NB4 (cell line): ENCODE measurements at regions not wholly inside any gene's neighbourhood (a gene's known extent, or its start where the extent isn't known, plus 50 kb on each side); places are given as distances from the start of the nearest gene placed in this dataset.
A peak's percentile ranks its signal among the peaks of the same experiment; 100 is the strongest.
"Not testable (repeated sequence)": the region's sequence is repeated elsewhere in the genome, so short reads cannot be mapped to it uniquely, and the experiment has no call there.

Experiments
- DNase-seq: peaks from one replicate; pipeline ENCODE4 v3.0.0; 2010; ENCODE audit warnings: low read depth
- H3K4me3 ChIP-seq: one replicate; pipeline ENCODE4 v1.5.1; 2011; ENCODE audit warnings: mild to moderate bottlenecking, low read depth, low read length, moderate library complexity
- MYC ChIP-seq: IDR thresholded peaks from 2 replicates; pipeline ENCODE4 v1.6.1; 2011; ENCODE audit warnings: low read depth, low read length
- POLR2A ChIP-seq: IDR thresholded peaks from 2 replicates; pipeline ENCODE4 v1.6.1; 2011; ENCODE audit warnings: mild to moderate bottlenecking; ENCODE audit not compliant: insufficient read length; ENCODE audit errors: extremely low read depth
- TF ChIP-seq, protein P1 (sequence below): IDR thresholded peaks from 2 replicates; pipeline ENCODE4 v1.6.1; 2011; ENCODE audit warnings: low read depth, low read length
- TF ChIP-seq, protein P2 (sequence below): IDR thresholded peaks from one replicate; pipeline ENCODE4 v1.5.1; 2012; ENCODE audit warnings: low read depth, low read length

DNA sequence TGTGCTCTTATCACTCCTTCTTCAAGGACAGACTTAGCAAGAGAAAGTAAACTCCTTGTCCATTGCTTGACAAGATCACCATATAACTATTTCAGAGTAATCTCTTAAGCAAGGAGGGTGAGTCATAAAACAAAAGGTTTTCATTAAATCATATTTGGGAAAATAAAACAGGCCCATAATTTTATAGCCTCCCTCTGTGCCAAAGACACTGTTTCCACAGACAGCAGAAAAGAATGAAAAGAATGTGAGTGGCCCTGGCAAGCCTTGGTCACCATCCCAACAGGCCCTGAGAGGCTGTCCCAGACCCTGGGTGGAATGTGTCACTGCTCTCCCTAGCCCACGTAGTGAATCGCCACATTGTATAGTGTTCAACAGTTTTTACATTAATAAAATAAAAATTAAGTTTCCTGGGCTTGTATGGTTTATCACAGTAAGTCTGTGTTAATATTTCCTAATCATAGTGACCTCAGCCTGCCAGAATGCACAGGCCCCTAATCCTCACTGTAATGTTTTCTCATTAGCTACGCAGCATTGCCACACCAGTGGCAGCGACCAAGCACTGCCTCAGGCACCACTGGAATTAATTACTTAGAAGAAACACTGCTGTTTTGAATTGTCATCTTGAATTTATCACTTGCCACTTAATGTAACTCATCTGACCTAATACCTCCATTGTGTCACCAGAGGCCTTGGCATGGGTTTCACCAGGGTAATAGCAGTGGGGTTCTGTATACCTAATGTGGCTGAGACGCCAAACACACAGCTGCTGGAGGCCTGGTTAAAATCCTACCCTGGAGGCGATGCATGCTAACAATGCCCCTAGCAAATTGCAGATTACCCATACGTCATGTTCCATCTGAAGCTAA is 401.9 kb downstream of the LNPK start:
- TF ChIP-seq MYC, result no peak
- no peak for TF ChIP-seq POLR2A
- TF ChIP-seq, protein P1, sequence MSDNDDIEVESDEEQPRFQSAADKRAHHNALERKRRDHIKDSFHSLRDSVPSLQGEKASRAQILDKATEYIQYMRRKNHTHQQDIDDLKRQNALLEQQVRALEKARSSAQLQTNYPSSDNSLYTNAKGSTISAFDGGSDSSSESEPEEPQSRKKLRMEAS, result no peak
- TF ChIP-seq, protein P2, sequence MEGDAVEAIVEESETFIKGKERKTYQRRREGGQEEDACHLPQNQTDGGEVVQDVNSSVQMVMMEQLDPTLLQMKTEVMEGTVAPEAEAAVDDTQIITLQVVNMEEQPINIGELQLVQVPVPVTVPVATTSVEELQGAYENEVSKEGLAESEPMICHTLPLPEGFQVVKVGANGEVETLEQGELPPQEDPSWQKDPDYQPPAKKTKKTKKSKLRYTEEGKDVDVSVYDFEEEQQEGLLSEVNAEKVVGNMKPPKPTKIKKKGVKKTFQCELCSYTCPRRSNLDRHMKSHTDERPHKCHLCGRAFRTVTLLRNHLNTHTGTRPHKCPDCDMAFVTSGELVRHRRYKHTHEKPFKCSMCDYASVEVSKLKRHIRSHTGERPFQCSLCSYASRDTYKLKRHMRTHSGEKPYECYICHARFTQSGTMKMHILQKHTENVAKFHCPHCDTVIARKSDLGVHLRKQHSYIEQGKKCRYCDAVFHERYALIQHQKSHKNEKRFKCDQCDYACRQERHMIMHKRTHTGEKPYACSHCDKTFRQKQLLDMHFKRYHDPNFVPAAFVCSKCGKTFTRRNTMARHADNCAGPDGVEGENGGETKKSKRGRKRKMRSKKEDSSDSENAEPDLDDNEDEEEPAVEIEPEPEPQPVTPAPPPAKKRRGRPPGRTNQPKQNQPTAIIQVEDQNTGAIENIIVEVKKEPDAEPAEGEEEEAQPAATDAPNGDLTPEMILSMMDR, result no peak
- no peak overlapping the region for H3K4me3 ChIP-seq
- DNase-seq, result no peak

DNA sequence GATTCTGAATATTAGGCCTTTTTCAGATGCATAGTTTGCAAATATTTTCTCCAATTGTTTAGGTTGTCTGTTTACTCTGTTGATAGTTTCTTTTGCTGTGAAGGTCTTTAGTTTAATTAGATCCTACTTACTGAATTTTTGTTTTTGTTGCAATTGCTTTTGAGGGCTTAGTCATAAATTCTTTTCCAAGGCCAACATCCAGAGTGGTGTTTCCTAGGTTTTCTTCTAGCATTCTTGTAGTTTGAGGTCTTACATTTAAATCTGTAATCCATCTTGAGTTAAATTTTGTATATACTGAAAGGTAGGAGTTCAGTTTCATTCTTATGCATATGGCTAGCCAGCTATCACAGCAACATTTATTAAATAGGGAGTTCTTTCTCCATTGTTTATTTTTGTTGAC is 404.8 kb downstream of the LNPK start:
- no peak overlapping the region for H3K4me3 ChIP-seq
- DNase-seq, result no peak
- TF ChIP-seq POLR2A, result no peak
- TF ChIP-seq, protein P2, result no peak
- no peak for TF ChIP-seq MYC
- TF ChIP-seq, protein P1, result no peak

DNA sequence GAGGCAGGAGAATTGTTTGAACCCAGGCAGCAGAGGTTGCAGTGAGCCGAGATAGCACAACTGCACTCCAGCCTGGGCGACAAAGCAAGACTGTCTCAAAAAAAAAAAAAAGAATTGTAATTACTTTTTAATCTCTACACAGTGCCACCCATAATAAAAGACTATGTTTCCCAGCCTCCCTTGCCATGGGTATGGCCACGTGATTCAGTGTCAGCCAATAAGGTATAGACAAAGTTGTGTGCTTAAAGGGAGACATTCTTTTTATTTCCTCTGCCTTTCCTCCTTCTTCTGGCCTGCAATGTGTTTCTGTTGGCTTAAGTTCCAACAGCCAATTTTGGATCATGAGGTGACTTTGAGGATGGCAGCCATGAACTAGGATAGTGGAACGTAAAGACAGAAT is 406.9 kb downstream of the LNPK start:
- DNase-seq, result no peak
- TF ChIP-seq POLR2A (no peak), MYC (no peak)
- TF ChIP-seq, protein P2, result no peak
- TF ChIP-seq, protein P1, result no peak
- H3K4me3 ChIP-seq, result no peak overlapping the region

DNA sequence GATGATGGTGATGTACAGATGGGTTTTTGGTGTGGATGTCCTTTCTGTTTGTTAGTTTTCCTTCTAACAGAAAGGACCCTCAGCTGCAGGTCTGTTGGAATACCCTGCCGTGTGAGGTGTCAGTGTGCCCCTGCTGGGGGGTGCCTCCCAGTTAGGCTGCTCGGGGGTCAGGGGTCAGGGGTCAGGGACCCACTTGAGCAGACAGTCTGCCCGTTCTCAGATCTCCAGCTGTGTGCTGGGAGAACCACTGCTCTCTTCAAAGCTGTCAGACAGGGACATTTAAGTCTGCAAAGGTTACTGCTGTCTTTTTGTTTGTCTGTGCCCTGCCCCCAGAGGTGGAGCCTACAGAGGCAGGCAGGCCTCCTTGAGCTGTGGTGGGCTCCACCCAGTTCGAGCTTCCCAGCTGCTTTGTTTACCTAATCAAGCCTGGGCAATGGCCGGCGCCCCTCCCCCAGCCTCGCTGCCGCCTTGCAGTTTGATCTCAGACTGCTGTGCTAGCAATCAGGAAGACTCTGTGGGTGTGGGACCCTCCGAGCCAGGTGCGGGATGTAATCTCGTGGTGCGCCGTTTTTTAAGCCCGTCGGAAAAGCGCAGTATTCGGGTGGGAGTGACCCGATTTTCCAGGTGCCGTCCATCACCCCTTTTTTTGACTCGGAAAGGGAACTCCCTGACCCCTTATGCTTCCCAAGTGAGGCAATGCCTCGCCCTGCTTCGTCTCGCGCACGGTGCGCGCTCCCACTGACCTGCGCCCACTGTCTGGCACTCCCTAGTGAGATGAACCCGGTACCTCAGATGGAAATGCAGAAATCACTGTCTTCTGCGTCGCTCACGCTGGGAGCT is 408.2 kb downstream of the LNPK start:
- H3K4me3 ChIP-seq, DNase-seq: not testable (repeated sequence)

DNA sequence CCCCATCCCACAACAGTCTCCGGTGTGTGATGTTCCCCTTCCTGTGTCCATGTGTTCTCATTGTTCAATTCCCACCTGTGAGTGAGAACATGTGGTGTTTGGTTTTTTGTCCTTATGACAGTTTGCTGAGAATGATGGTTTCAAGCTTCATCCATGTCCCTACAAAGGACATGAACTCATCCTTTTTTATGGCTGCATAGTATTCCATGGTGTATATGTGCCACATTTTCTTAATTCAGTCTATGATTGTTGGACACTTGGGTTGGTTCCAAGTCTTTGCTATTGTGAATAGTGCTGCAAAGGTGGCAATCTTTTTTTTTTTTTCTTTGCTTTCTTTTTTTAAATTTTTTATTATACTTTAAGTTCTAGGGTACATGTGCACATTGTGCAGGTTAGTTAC is 406.7 kb upstream of the ATP5MC3 start:
- DNase-seq, result not testable (repeated sequence)

DNA sequence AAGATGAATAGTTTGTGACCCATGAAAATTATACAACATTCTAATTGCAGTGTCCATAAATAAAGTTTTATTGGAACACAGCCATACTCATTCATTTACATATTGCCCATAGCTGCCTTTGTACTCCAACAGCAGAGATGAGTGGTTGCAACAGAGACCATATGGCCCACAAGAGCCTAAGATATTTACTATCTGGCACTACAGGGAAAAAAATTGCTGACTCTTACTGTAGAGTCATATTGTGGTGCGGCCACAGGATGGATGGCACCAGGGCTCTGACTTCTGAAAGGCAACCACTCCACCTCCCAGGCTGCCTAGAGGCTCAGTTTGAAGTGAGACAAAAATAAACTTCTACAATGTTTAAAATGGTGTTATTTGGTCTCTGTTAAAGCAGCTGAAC is 404.0 kb upstream of the ATP5MC3 start:
- TF ChIP-seq, protein P2, result no peak
- TF ChIP-seq POLR2A (no peak), MYC (no peak)
- TF ChIP-seq, protein P1, result no peak
- H3K4me3 ChIP-seq, result no peak overlapping the region
- peak; percentile 27 for DNase-seq

More for the DNA sequence above, 406.7 kb upstream of the ATP5MC3 start:
- H3K4me3 ChIP-seq, result not testable (repeated sequence)

DNA sequence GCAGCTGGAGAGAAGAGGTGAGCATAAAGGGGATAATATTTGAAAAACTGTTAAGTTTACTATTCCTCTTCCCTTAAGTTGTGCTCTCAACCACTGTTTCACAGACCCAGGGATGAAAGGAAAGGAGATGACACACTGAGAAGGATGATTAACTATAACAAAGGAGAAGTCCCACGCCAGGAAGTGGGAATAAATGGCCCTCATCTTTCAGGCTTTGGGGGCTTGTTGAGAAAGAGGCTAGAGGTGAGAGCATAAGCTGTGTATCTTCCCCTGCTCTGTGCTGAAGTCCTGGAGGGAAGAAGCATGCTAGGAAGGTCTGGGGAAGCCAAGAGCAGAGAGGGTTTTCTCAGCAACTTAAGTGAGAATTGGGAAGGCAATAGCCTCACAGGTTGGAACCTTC is 399.1 kb upstream of the ATP5MC3 start:
- DNase-seq, result no peak
- TF ChIP-seq, protein P1, result no peak
- TF ChIP-seq MYC, result no peak
- TF ChIP-seq, protein P2, result no peak
- no peak for TF ChIP-seq POLR2A
- no peak overlapping the region for H3K4me3 ChIP-seq
